Progenitor cell of endocrine pancreas (in vitro differentiated cells): ENCODE measurements at regions not wholly inside any gene's neighbourhood (a gene's known extent, or its start where the extent isn't known, plus 50 kb on each side); places are given as distances from the start of the nearest gene placed in this dataset.

Experiments used
- DNase-seq: peaks from one replicate; pipeline ENCODE4 v3.0.0; 2021; ENCODE audit warnings: low spot score; ENCODE audit not compliant: unreplicated experiment
- H3K27ac Mint-ChIP-seq: 2 replicates; pipeline ENCODE4 v1.8.0; 2021; ENCODE audit warnings: mild to moderate bottlenecking, moderate library complexity, mixed read lengths
- H3K27me3 Mint-ChIP-seq: 2 replicates; pipeline ENCODE4 v1.8.0; 2021; ENCODE audit warnings: mixed read lengths
- H3K36me3 Mint-ChIP-seq: 2 replicates; pipeline ENCODE4 v1.8.0; 2022; ENCODE audit warnings: mixed read lengths; ENCODE audit not compliant: insufficient read depth
- H3K4me1 Mint-ChIP-seq: 2 replicates; pipeline ENCODE4 v1.8.0; 2021; ENCODE audit warnings: low read depth, mixed read lengths
- H3K4me3 Mint-ChIP-seq: 2 replicates; pipeline ENCODE4 v1.8.0; 2021; ENCODE audit warnings: low read depth, mild to moderate bottlenecking, moderate library complexity, mixed read lengths
- H3K9me3 Mint-ChIP-seq: 2 replicates; pipeline ENCODE4 v1.8.0; 2021; ENCODE audit warnings: low read depth, mixed read lengths
- CTCF ChIP-seq: fragments of 200-600 bp; sonication (generic); IDR thresholded peaks from one replicate; pipeline ENCODE4 v1.5.0; 2021; ENCODE audit warnings: antibody characterized with exemption, mild to moderate bottlenecking; ENCODE audit not compliant: unreplicated experiment

DNA sequence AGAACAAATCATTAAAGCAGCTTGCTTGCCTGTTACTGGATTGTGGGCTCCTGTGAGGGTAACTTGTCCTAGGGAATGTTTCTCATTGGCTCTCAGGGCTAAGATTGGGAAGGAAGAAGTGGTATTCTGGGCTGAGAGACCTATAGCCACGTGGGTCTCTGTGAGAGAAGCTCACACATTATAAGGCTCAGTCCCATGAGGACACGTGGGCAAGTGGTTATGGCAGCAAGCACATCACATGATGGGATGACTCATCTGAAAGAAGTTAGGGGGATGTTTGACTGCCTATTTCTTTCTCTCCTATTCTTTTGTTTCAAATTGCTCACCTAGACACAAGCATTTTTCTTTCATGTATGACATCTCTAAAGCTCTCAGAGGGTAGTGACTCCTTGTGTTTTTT is 418.0 kb upstream of the ST6GAL2 start:
- DNase-seq = no peak
- H3K9me3 Mint-ChIP-seq = peaks cover 3% of the 10 kb centered on the region
- no peak for TF ChIP-seq CTCF
- H3K4me1 Mint-ChIP-seq = peaks cover 18% of the 10 kb centered on the region
- no peaks in the 10 kb centered on the region for H3K27me3 Mint-ChIP-seq
- no peak overlapping the region for H3K4me3 Mint-ChIP-seq
- H3K36me3 Mint-ChIP-seq = no peaks in the 10 kb centered on the region
- no peak overlapping the region for H3K27ac Mint-ChIP-seq

DNA sequence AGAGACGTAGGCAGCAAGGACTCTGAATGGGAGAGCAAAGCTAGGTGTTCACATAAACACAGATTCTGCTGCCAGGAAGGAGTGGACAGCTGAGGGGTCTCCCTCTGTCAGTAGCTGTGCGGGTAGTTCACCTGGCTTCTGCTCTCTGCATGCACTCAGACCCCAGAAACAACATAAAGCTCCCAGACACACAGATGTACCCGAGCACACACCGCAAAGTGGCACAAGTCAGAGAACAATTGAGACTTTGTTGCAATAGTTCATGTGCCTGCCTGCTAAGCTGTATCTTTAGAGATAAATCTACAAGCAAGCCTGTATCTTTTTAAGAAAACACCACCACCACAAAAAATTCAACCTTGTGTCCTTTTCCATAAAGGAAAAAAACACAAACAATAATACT is 420.0 kb upstream of the ST6GAL2 start:
- no peaks in the 10 kb centered on the region for H3K27me3 Mint-ChIP-seq
- TF ChIP-seq CTCF = no peak
- no peak overlapping the region for H3K27ac Mint-ChIP-seq
- DNase-seq = no peak
- no peak overlapping the region for H3K4me3 Mint-ChIP-seq
- peaks cover 18% of the 10 kb centered on the region for H3K4me1 Mint-ChIP-seq
- no peaks in the 10 kb centered on the region for H3K36me3 Mint-ChIP-seq
- no peaks in the 10 kb centered on the region for H3K9me3 Mint-ChIP-seq

DNA sequence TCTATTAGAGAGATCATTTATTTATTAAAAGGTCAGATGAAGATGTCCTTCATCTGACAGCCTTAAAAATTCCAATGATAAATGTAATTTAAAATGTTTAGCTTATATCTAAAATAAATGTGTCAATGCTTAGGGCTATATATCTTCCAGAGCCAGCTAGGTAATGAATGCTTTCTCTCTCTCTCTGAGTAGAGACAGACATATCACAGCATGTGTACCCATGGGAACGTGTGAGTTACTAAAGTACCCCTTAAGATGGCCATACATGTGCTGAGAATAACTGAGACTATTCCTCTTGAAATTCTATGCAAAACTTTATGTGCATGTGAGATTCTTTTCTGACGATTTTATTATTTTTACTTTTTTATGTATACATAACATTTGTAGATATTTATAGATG is 420.9 kb upstream of the ST6GAL2 start:
- Mint-ChIP-seq H3K4me3 (no peak overlapping the region), H3K27ac (no peak overlapping the region), H3K27me3 (no peaks in the 10 kb centered on the region), H3K9me3 (no peaks in the 10 kb centered on the region), H3K4me1 (peaks cover 21% of the 10 kb centered on the region), H3K36me3 (no peaks in the 10 kb centered on the region)
- no peak for DNase-seq
- no peak for TF ChIP-seq CTCF

GRCh38 chr2:107308835-107309234 is 422.9 kb upstream of the ST6GAL2 start:
- Mint-ChIP-seq H3K4me3 (no peak overlapping the region), H3K27ac (no peak overlapping the region), H3K36me3 (no peaks in the 10 kb centered on the region), H3K4me1 (peaks cover 22% of the 10 kb centered on the region), H3K27me3 (no peaks in the 10 kb centered on the region), H3K9me3 (no peaks in the 10 kb centered on the region)
- no peak for DNase-seq
- TF ChIP-seq CTCF = no peak

- TF ChIP-seq CTCF = no peak
- Mint-ChIP-seq H3K36me3 (no peaks in the 10 kb centered on the region), H3K27me3 (no peaks in the 10 kb centered on the region), H3K4me3 (no peak overlapping the region), H3K4me1 (peaks cover 4% of the 10 kb centered on the region), H3K27ac (no peak overlapping the region), H3K9me3 (no peaks in the 10 kb centered on the region)
- DNase-seq = no peak
These were observed 426.3 kb upstream of the ST6GAL2 start for GRCh38 chr2:107312240-107312639.
